ENCODE measurements at regions not wholly inside any gene's neighbourhood (a gene's known extent, or its start where the extent isn't known, plus 50 kb on each side); places are given as distances from the start of the nearest gene placed in this dataset.
"Not testable (repeated sequence)": the region's sequence is repeated elsewhere in the genome, so short reads cannot be mapped to it uniquely, and the experiment has no call there.

GRCh38 chr3:96606865-96607264 lies 207.5 kb upstream of the EPHA6 start:
- TF ChIP-seq CTCF, POLR2AphosphoS5, EP300, POLR2A (IDR thresholded peaks at IDR 0.05): not testable (repeated sequence)

Measured in upper lobe of left lung (tissue), 4 donors.